GM12864 (cell line): ENCODE measurements at regions not wholly inside any gene's neighbourhood (a gene's known extent, or its start where the extent isn't known, plus 50 kb on each side); places are given as distances from the start of the nearest gene placed in this dataset.

Experiments used
- DNase-seq: peaks from one replicate; pipeline ENCODE4 v3.0.0-alpha.2; 2011; ENCODE audit warnings: low read depth
- H3K4me3 ChIP-seq: 2 replicates; pipeline ENCODE4 v1.5.1; 2011; ENCODE audit warnings: mild to moderate bottlenecking, low read depth, low read length, control low read depth
- CTCF ChIP-seq: IDR thresholded peaks from 2 replicates; pipeline ENCODE4 v1.5.1; 2011; ENCODE audit warnings: low read depth, mild to moderate bottlenecking, moderate library complexity, low read length, control low read depth, inconsistent platforms; ENCODE audit errors: missing control alignments

- no peak for DNase-seq
- no peak for TF ChIP-seq CTCF
Observed at GRCh38 chr7:24411226-24411625, 127.2 kb downstream of the NPY start.

GRCh38 chr7:24417526-24418120, 133.6 kb downstream of the NPY start:
- no peak for DNase-seq
- no peak overlapping the region for H3K4me3 ChIP-seq
- TF ChIP-seq CTCF: no peak

More at GRCh38 chr7:24411226-24411625, 127.2 kb downstream of the NPY start:
- no peak overlapping the region for H3K4me3 ChIP-seq

GRCh38 chr7:24419077-24419476, 135.1 kb downstream of the NPY start:
- no peak for DNase-seq
- TF ChIP-seq CTCF: no peak

GRCh38 chr7:24419511-24419910, 135.5 kb downstream of the NPY start:
- H3K4me3 ChIP-seq: no peak overlapping the region
- TF ChIP-seq CTCF: no peak
- no peak for DNase-seq

More at GRCh38 chr7:24419077-24419476, 135.1 kb downstream of the NPY start:
- H3K4me3 ChIP-seq: no peak overlapping the region

GRCh38 chr7:24422441-24423010, 138.5 kb downstream of the NPY start:
- H3K4me3 ChIP-seq: no peak overlapping the region
- DNase-seq: no peak
- no peak for TF ChIP-seq CTCF

GRCh38 chr7:24425664-24426063, 141.7 kb downstream of the NPY start:
- no peak for TF ChIP-seq CTCF
- DNase-seq: no peak
- H3K4me3 ChIP-seq: no peak overlapping the region

- no peak for DNase-seq
- no peak overlapping the region for H3K4me3 ChIP-seq
- no peak for TF ChIP-seq CTCF
Observed at GRCh38 chr7:24427048-24427447, 143.1 kb downstream of the NPY start.
